NCI-H128 (cell line): ENCODE measurements at regions not wholly inside any gene's neighbourhood (a gene's known extent, or its start where the extent isn't known, plus 50 kb on each side); places are given as distances from the start of the nearest gene placed in this dataset.

Experiments used
- DNase-seq: peaks from one replicate; lab custom pipeline; 2025; ENCODE audit not compliant: unreplicated experiment; lab: John Stamatoyannopoulos, UW

DNA sequence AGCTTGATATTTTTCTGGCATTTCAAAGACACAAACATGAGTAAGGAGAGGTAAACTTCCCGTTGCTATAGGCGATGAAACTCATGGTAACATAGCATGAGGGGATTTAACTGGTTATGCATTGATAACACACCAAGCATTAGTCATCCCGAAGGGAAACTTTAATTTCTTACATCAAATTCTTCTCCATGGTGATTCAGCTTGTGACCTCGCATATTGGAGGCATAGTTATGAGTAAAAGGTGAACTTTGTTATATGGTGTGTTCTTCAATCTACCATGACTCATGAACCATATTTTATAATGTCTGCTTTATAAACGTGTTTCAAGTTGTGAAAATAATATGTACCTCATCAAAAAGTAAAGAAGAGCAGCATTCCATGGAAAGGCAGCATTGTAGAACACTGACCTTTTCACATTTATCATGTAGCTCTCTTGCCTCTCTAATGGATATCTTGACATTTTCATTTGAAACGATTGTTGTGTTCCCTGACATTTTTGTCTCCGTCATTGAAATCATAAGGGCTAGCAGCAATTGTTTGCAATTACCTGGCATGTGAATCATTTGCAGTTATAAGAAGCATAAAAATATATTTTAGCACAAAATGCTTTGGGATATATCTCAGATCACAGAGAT, 491.8 kb downstream of the ANXA1 start:
- DNase-seq, result no peak

DNA sequence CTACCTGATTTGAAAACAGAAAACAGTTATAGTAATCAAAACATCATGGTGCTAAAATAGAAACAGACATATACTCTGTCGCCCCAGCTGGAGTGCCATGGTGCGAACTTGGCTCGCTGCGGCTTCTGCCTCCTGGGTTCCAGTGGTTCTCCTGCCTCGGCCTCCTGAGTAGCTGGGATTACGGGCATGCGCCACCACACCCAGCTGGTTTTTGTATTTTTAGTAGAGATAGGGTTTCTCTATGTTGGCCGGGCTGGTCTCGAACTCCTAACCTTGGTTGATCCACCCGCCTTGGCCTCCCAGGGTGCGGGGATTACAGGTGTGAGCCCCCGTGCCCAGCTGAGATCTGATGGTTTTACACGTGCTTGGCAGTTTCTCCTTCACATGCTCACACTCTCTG, 495.9 kb downstream of the ANXA1 start:
- DNase-seq, result no peak

DNA sequence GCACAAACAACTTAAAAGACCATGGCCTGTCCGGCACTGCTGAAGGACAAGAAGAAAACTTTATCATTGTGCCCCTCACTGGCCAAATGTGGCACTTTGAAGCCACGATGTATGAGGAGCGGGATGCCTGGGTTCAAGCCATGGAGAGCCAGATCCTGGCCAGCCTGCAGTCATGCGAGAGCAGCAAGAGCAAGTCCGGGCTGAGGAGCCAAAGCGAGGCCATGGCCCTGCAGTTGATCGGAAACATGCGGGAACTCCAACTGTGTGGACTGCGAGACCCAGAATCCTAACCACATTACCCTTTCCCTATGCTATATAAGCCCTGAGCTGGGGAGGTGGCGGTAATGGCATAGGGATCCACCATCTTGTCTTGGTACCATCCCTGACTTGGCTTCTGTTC, 497.9 kb downstream of the ANXA1 start:
- no peak for DNase-seq

- DNase-seq, result no peak
Observed at GRCh38 chr9:73655363-73655762, 503.7 kb downstream of the ANXA1 start.

GRCh38 chr9:73655831-73656230, 504.2 kb downstream of the ANXA1 start:
- no peak for DNase-seq

DNA sequence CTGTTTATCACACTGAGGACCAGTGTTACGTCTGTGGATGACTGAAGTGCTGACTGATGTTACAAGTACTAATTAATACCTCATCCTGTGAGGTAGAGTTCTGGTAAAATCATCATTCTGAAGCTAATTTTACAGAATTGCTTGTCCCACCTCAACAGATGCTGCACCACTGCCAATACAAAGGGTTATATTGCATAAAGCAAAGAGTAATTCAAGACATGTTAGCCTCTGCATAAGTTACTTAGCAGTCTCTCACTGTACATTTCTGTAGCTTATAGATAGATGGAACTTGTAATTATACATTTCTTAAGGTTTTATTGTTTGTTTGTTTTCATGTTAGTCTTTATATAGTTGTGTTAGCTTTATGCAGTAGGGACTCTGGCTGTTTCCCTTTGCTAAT, 513.6 kb downstream of the ANXA1 start:
- DNase-seq, result no peak

DNA sequence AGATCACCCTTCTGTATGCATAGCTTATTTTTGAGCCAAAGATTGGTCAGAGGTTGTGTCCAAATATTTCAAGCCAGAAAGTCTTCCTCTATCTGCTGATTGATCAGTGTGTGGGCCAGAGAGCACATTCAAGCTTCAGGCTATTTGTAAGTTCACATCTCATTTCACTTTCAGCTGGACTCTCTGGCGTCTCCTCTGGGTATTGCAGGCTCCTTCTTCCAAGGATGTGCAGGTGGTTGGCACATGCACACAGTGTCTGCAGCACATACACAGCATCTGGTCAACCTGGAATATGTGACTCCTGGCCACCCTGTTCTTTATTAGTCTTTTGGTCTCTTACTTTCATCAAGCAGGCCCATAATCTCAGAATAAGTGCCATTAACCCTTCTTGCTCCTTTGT, 516.1 kb downstream of the ANXA1 start:
- no peak for DNase-seq

DNA sequence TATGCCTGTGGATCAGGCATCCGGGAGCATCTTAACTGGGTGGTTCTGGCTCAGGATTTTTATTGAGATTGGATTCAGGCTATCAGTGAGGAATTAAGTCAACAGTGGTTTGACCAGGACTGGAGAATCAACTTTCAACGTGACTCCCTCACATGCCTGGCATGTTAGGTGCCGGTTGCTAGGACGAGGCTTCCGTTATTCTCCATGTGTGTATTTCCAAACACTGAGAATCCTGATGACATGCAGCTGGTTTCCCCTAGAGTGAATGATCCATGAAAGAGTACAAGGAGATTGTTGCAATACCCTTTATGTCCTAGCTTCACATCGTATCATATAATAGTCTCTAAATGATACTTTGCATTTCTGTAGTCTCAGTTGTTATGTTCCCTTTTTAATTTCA, 529.2 kb downstream of the ANXA1 start:
- no peak for DNase-seq

DNA sequence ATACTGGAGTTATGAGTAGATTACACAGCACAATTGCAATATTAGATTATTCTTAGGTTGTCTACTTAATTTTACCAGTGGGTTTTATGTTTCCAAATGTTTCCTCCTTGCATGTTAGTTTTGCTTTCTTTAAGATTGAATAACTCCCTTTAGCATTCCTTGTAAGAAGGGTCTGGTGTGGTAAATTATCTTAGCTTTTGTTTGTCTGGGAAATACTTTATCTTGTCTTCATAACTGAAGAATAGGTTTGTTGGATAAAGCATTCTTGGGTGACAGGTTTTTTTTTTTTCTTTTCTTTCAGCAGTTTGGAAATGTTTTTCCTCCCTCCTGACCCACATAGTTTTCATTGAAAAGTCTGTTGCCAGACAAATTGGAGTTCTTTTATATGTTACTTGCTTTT, 531.1 kb downstream of the ANXA1 start:
- DNase-seq, result no peak

DNA sequence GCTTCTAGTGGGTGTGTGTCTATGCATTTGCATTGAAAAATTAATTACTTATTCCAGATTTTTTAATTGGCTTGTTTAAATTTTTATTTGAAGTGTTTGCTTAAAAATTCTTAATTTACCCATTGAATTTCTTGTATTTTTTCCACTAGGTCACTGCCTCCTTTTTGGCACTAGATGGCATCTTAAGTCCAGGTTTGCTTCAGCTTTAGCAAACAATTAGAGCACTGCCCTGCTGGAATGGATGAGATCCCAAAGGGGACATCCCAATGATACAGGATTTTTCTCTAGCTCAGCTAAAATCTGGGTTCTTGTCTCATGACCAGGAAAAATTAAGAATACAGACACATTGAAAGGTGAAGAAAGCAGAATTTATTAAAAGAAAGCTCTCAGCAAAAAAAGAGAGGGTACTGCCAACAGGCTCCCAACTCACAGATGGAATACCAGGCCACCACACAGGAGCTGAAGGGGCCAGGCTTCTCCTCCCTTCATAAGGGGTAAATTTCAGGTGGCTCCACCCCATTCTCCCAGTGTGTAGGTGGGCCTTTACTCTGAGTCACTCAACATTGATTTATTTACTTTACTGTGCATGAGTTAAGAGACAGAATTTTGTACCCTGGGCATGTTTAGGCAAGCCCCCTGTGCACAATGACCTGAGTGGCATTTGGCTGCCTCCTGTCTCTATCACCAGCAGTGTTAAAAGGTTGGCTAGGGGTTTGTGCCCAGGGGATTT, 532.4 kb downstream of the ANXA1 start:
- DNase-seq, result no peak

DNA sequence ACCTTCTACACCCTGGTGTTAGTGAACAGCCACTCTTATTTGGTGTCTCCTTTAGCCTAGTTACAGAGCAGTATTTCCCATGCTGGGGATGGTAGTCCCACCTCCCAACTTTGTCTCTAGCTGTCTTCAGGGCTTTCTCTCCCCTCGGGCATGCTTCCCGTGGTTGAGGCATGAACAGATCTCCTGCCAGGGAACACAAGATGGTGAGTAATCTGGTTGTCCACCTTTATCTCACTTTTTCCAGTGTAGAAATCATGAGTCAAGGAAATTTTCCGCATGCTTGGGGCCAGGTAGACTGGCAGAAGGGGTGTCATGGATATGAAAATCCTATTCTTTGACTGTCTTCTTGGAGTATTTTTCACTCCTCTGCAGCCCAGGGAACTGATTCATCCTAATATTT, 532.9 kb downstream of the ANXA1 start:
- no peak for DNase-seq

- no peak for DNase-seq
Observed at GRCh38 chr9:73685786-73686185, 534.1 kb downstream of the ANXA1 start.

DNA sequence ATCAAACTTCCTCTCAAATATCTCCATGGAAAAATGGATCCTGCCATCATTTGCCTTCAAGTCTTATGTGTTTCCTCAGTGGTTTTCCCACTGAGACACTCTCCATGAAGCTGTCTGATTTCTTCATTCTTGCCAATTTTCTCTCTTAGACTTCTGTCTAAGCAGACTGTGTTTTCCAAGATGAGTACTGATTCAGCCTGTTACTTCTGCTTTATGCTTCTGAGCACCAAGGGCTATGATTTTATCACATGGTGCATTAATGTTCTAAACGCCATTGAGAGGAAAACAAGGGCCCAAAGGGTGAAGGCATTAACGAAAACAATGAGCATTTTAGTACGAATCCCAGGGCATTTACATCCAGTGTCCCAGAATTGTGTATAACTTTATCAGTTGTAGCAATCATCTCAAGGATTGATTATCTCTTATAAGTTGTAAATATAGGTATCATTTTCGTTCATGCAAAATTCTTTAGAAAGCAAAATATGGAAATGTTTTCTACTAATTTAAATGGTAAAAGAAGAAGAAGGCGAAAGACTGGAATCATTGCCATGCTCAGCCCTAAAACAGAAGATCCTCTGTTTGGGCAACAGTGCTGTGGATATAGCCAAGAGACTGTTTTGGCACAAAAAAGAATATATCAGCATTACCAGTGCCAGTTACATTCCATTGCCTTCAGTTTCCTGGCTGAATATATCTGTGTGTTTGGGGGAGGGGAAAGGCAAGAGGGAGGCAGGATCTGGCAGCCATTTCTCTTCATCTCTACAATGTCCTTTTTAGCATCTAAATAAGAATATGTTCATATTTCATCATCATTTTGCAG, 537.6 kb downstream of the ANXA1 start:
- DNase-seq, result no peak

GRCh38 chr9:73701415-73702057, 549.9 kb downstream of the ANXA1 start:
- DNase-seq, result no peak

GRCh38 chr9:73714294-73714693, 562.6 kb downstream of the ANXA1 start:
- DNase-seq, result no peak

- DNase-seq, result no peak
Observed at GRCh38 chr9:73715591-73715990, 563.9 kb downstream of the ANXA1 start.

DNA sequence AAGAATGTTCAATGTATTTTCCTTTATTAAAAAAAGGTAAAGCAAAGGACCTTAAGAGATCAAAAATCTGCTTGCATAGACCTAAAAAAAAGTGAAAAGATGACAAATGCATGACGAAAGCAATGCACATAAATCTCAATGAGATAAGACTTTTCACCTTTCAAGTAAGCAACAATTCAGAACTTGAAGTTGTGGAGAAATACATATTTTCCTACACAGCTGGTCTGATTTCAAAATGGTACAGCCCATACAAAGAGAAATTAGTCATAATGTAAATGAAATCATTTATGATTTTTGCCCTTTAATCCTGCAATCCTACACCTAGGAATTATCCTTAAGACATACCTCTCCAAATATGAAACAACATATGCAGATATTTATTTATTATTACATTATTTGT, 568.0 kb downstream of the ANXA1 start:
- DNase-seq, result no peak

DNA sequence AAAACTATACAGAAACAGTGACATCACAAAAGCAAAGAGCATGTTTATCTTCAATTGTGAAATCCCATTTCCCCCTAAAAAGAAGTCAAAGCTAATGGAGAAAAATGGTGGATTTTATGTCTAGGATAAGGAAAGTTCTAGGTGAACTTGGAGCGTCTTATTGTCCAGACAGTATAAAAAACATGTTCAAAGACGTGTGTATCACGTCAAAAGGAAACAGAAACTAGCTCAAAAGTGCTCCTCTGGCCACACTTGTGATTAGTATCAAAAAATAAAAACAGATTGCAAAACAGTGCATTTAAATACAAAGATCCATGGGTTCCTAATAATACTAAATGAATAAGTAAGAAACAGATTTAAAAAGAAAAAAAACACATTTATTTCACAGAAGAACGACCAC, 568.9 kb downstream of the ANXA1 start:
- DNase-seq, result no peak

DNA sequence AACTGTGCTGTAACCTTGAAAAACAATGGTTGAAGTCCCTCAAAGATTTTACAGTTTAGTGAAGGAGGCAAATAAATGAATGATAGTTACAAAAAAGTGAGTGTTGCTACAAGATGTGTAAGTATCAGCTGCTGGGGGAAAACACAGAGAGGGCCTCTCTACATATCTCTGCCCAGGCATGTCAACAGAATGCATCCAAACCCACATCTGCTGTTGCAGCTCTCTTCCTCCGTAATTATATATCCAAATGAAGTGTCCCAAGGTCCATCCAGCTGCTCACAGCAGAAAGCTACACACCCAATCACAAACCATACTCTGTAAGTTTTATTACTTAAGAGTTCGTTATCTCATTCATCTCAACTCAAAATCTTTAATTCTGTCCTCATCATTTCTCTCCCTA, 584.6 kb downstream of the ANXA1 start:
- DNase-seq, result no peak

DNA sequence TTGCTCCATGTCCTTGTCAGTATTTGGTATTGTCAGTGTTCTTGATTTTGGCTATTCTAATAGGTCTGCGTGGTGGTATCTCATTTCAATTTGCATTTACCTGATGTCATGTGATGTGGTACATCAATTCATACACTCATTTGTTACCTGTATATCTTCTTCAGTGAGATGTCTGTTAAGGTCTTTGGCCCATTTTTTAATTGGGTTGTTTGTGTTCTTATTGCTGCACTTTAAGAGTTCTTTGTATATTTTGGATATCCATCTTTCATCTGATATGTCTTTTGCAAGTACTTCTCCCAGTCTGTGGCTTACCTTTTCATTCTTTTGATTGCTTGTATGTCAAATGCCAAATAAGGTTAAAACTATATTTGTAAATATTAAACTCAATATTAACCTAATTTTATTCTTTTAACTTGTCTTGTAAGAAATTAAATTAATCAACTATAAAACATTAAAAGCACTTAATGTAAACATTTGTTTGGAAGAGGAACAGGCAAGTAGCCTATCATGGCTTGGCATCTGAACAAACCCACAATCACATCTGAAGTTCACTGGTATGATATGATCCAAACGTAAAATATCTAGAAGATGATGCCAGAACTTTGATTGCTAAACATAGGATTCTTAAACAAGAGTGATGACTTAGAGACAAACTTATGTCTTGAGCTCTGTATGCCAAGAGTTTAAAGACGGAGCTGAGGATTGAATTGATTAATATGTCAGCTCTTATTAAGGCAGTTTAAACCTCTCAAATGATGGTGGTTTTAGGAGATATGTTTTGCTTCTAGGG, 587.3 kb downstream of the ANXA1 start:
- no peak for DNase-seq

- DNase-seq, result no peak
Observed at GRCh38 chr9:73741316-73741715, 589.7 kb downstream of the ANXA1 start.
